Choroid plexus epithelial cell (primary cell): ENCODE measurements at regions not wholly inside any gene's neighbourhood (a gene's known extent, or its start where the extent isn't known, plus 50 kb on each side); places are given as distances from the start of the nearest gene placed in this dataset.

Experiments used
- DNase-seq: peaks from one replicate; pipeline ENCODE4 v3.0.0-alpha.2; 2010; ENCODE audit warnings: low read depth
- H3K4me3 ChIP-seq: 2 replicates; pipeline ENCODE4 v1.5.1; 2011; ENCODE audit warnings: low read depth, mild to moderate bottlenecking, control low read depth, low read length, moderate library complexity
- TF ChIP-seq, protein P1 (sequence below): conservative IDR thresholded peaks from 2 replicates; pipeline ENCODE4 v1.5.1; 2011; ENCODE audit warnings: low read depth, mild to moderate bottlenecking, control low read depth, inconsistent platforms, low read length, moderate library complexity

DNA sequence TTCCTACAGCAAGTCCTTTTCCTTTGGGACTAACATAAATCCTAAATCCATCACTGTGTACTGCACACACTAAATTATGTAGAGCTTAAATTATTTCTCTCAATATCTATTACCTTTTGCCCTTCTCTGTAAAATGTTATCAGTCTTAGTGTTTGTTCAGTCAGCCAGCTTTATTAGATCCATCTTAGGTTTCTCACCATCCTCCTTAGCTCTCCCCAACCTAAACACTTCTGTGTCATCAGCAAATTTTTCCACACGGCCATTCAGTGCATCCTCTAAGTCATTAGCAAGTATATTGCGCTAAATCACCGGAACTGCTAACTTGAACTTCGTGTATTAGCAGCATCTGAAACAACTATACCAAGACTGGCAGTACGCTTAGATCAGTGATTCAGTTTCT, 142.1 kb upstream of the ZNF438 start:
- TF ChIP-seq, protein P1, sequence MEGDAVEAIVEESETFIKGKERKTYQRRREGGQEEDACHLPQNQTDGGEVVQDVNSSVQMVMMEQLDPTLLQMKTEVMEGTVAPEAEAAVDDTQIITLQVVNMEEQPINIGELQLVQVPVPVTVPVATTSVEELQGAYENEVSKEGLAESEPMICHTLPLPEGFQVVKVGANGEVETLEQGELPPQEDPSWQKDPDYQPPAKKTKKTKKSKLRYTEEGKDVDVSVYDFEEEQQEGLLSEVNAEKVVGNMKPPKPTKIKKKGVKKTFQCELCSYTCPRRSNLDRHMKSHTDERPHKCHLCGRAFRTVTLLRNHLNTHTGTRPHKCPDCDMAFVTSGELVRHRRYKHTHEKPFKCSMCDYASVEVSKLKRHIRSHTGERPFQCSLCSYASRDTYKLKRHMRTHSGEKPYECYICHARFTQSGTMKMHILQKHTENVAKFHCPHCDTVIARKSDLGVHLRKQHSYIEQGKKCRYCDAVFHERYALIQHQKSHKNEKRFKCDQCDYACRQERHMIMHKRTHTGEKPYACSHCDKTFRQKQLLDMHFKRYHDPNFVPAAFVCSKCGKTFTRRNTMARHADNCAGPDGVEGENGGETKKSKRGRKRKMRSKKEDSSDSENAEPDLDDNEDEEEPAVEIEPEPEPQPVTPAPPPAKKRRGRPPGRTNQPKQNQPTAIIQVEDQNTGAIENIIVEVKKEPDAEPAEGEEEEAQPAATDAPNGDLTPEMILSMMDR: no peak
- H3K4me3 ChIP-seq: no peak overlapping the region
- no peak for DNase-seq

DNA sequence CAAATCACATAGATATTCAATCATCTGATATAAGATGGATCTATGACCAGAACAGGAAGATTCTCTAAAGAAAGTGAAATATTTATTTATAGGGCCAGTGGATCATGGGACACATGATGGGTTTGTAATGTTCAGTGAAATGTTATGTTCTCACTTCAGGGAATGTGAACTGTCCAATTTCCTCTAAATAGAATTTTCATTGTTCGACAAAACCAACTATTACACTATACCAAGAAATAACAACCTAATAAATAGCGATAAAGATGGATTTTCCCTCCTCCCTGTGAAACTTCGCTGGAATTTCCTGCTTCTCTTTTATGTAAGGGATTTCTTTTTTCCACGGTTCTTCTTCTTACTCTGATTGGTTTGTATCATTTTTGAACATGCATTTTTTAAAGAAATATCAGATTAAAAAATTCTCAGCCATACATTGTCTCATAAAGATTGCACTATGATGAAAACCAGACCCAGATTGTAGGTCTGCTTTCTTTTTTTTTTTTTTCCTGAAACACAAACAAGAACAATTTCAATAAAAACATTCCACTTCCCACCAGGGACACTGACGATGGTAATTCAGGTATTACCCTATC, 139.8 kb upstream of the ZEB1 start:
- TF ChIP-seq, protein P1: no peak
- no peak for DNase-seq
- no peak overlapping the region for H3K4me3 ChIP-seq

DNA sequence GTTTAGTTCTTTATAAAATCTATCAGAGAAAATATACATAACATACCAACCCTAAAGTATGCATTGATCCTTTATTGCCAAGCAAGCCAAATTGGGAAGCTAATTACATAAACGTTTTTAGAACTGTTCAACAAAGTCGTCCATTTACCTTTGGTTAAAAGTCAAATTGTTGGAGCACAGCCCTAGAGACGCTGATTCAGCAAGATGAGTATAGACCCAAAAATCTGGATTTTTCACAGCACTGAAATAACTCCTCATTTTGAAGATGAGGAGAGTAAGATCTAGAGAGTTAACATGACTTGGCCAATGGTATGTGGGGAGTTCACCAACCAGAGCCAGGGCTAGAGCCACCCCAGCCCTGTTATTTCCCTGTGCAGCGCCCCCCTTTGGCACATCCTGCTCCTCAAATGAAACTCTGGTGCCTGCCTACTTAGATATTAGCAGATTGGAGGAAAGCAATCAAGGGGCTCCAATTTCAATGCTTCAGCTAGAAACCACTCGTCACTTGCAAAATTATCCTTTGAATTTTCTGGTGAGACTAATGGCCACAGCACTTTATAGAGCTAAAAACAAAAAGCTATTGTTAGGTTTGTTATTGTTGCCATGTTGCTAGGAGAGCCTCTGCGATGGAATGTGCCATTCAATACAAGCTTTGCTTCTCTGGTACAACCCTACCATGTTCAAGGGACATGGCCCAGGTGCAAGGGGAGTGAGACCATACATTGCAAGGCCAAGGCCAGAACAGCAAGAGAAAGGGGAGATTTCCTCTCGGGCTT, 132.6 kb upstream of the ZEB1 start:
- no peak for DNase-seq
- TF ChIP-seq, protein P1: peak; percentile 4
- no peak overlapping the region for H3K4me3 ChIP-seq

DNA sequence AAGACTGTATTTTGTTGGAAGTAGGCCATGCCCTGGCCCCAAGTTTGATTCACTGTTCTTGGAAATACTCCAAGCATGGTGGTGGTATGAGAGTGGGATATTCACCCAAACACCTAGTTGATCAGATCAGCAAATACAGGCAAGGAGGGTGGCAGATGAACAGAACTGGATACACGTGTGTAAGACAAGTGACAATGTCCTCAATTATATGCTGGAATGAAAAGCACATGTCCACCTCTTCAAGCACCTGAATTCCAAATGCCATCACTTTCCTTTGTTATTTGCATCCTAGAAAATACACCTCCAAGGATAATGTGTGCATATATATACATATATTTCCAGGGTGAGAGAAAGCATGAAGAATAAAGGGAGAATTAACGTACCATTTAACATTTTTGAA, 131.8 kb upstream of the ZEB1 start:
- H3K4me3 ChIP-seq: no peak overlapping the region
- DNase-seq: no peak
- TF ChIP-seq, protein P1: no peak

DNA sequence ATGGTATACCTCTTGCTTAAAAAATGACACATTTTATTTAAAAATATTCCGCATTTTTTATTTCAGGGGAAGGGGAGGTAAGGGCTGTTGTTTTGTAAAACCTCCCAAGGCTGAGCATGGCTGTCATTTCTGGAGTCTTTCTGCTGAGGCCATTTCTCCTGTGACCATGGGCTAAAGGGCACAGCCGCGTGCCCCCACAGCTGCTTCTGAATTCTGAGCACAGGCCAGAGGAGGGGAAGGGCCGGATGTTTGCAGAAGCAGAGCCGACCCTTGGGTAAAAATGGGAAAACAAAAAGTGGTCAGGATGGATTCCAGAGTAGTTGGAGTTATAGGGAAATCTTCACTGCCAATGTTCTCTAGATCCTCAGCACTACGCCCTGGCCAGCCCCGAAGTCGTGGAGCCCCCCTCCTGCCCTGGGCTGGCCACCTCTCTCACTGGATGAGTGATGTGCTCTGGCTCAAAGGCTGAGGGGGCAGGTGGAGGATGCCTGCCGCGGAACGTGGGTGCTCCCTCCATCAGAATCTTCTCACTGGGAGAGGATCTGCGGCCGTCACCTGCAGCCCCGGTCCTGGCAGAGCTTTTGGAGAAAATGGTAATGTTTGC, 131.3 kb upstream of the ZEB1 start:
- TF ChIP-seq, protein P1: no peak
- H3K4me3 ChIP-seq: no peak overlapping the region
- DNase-seq: no peak

DNA sequence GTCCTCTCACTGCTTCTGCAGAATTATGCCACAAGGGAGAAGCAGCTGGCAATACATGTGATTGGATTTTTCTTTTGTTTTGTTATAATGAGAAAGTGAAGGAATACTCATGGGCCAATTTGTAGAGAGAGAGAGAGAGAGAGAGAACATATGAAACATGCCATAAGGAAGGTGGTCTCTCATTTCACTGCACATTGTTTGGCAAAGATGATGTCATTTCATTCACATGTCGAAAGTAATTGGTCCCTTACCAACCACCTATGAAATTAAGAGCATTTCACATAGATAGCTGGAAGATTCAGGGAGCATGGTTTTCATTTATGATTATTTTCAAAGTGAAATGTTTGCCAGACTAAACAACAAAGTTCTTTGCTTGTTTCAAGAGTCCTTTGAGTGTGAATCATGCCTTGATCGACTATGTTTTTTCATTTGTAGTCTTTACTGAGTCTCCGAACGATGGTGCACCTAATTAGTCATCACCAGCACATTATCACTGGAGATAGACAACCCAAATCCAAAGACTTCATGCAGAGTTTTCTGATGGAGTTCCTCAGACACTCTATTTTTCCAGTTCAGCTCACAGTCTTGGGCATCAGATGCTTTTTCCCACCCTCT, 130.1 kb upstream of the ZEB1 start:
- TF ChIP-seq, protein P1: no peak

More for the DNA sequence above, 130.1 kb upstream of the ZEB1 start:
- DNase-seq: peak; percentile 29
- no peak overlapping the region for H3K4me3 ChIP-seq
